ENCODE measurements at regions not wholly inside any gene's neighbourhood (a gene's known extent, or its start where the extent isn't known, plus 50 kb on each side); places are given as distances from the start of the nearest gene placed in this dataset.
"Not testable (repeated sequence)": the region's sequence is repeated elsewhere in the genome, so short reads cannot be mapped to it uniquely, and the experiment has no call there.

GRCh38 chr18:64402636-64403035 is 253.7 kb upstream of the LINC00305 start:
- no peak for DNase-seq (ENCODE audit: extremely low spot score)
- no peak overlapping the region for H3K27ac ChIP-seq (ENCODE audit: low read depth)
- WGBS, result 56% methylated on average over 1 of the region's 1 CpG
- H3K4me3 ChIP-seq (ENCODE audit: low read depth, low read length), result no peak overlapping the region
- H3K4me1 ChIP-seq (ENCODE audit: insufficient read depth), result no peaks in the 10 kb centered on the region
- H3K36me3 ChIP-seq (ENCODE audit: insufficient read depth), result no peaks in the 10 kb centered on the region

- Histone ChIP-seq H3K4me1 (ENCODE audit: insufficient read depth) (no peaks in the 10 kb centered on the region), H3K27ac (ENCODE audit: low read depth) (no peak overlapping the region), H3K4me3 (ENCODE audit: low read depth, low read length) (no peak overlapping the region), H3K36me3 (ENCODE audit: insufficient read depth) (no peaks in the 10 kb centered on the region)
- 69% methylated on average over 1 of the region's 1 CpG for WGBS
- no peak for DNase-seq (ENCODE audit: extremely low spot score)
These were observed 252.6 kb upstream of the LINC00305 start for GRCh38 chr18:64401268-64402060.

GRCh38 chr18:64399566-64399965 is 250.7 kb upstream of the LINC00305 start:
- Histone ChIP-seq H3K4me3 (ENCODE audit: low read depth, low read length) (no peak overlapping the region), H3K4me1 (ENCODE audit: insufficient read depth) (no peaks in the 10 kb centered on the region), H3K27ac (ENCODE audit: low read depth) (no peak overlapping the region), H3K36me3 (ENCODE audit: insufficient read depth) (no peaks in the 10 kb centered on the region)
- DNase-seq (ENCODE audit: extremely low spot score), result no peak
- WGBS, result 74% methylated on average over 3 of the region's 3 CpGs

GRCh38 chr18:64398320-64398719 is 249.4 kb upstream of the LINC00305 start:
- Histone ChIP-seq H3K4me3 (ENCODE audit: low read depth, low read length) (no peak overlapping the region), H3K27ac (ENCODE audit: low read depth) (no peak overlapping the region), H3K4me1 (ENCODE audit: insufficient read depth) (no peaks in the 10 kb centered on the region), H3K36me3 (ENCODE audit: insufficient read depth) (no peaks in the 10 kb centered on the region)
- no peak for DNase-seq (ENCODE audit: extremely low spot score)
- 71% methylated on average over 1 of the region's 1 CpG for WGBS

GRCh38 chr18:64392202-64392601 is 243.3 kb upstream of the LINC00305 start:
- 32% methylated on average over 1 of the region's 1 CpG for WGBS
- no peaks in the 10 kb centered on the region for H3K36me3 ChIP-seq (ENCODE audit: insufficient read depth)

GRCh38 chr18:64384101-64384500 is 235.2 kb upstream of the LINC00305 start:
- no peak for DNase-seq (ENCODE audit: extremely low spot score)
- no peaks in the 10 kb centered on the region for H3K36me3 ChIP-seq (ENCODE audit: insufficient read depth)
- H3K27ac ChIP-seq (ENCODE audit: low read depth), result no peak overlapping the region
- no peak overlapping the region for H3K4me3 ChIP-seq (ENCODE audit: low read depth, low read length)
- no peaks in the 10 kb centered on the region for H3K4me1 ChIP-seq (ENCODE audit: insufficient read depth)
- WGBS, result 56% methylated on average over 1 of the region's 1 CpG

More at GRCh38 chr18:64392202-64392601, 243.3 kb upstream of the LINC00305 start:
- no peak overlapping the region for H3K4me3 ChIP-seq (ENCODE audit: low read depth, low read length)
- no peak overlapping the region for H3K27ac ChIP-seq (ENCODE audit: low read depth)
- no peaks in the 10 kb centered on the region for H3K4me1 ChIP-seq (ENCODE audit: insufficient read depth)
- no peak for DNase-seq (ENCODE audit: extremely low spot score)

- DNase-seq (ENCODE audit: extremely low spot score), result no peak
- Histone ChIP-seq H3K27ac (ENCODE audit: low read depth) (no peak overlapping the region), H3K4me1 (ENCODE audit: insufficient read depth) (no peaks in the 10 kb centered on the region), H3K36me3 (ENCODE audit: insufficient read depth) (no peaks in the 10 kb centered on the region), H3K4me3 (ENCODE audit: low read depth, low read length) (no peak overlapping the region)
- WGBS, result 64% methylated on average over 1 of the region's 1 CpG
These were observed 231.2 kb upstream of the LINC00305 start for GRCh38 chr18:64380117-64380516.

GRCh38 chr18:64379662-64380061 is 230.8 kb upstream of the LINC00305 start:
- DNase-seq (ENCODE audit: extremely low spot score), result no peak
- no peaks in the 10 kb centered on the region for H3K4me1 ChIP-seq (ENCODE audit: insufficient read depth)
- 92% methylated on average over 1 of the region's 1 CpG for WGBS
- no peaks in the 10 kb centered on the region for H3K36me3 ChIP-seq (ENCODE audit: insufficient read depth)
- no peak overlapping the region for H3K4me3 ChIP-seq (ENCODE audit: low read depth, low read length)
- no peak overlapping the region for H3K27ac ChIP-seq (ENCODE audit: low read depth)

- Histone ChIP-seq H3K4me1 (ENCODE audit: insufficient read depth) (no peaks in the 10 kb centered on the region), H3K36me3 (ENCODE audit: insufficient read depth) (no peaks in the 10 kb centered on the region), H3K4me3 (ENCODE audit: low read depth, low read length) (no peak overlapping the region), H3K27ac (ENCODE audit: low read depth) (no peak overlapping the region)
- WGBS, result 78% methylated on average over 4 of the region's 4 CpGs
- DNase-seq (ENCODE audit: extremely low spot score), result no peak
These were observed 228.6 kb upstream of the LINC00305 start for GRCh38 chr18:64377446-64377845.

- no peak for DNase-seq (ENCODE audit: extremely low spot score)
- H3K4me3 ChIP-seq (ENCODE audit: low read depth, low read length), result no peak overlapping the region
- H3K36me3 ChIP-seq (ENCODE audit: insufficient read depth), result no peaks in the 10 kb centered on the region
- WGBS, result 72% methylated on average over 2 of the region's 2 CpGs
- no peaks in the 10 kb centered on the region for H3K4me1 ChIP-seq (ENCODE audit: insufficient read depth)
- H3K27ac ChIP-seq (ENCODE audit: low read depth), result no peak overlapping the region
These were observed 224.0 kb upstream of the LINC00305 start for GRCh38 chr18:64372850-64373249.

- WGBS, result 34% methylated on average over 6 of the region's 8 CpGs
These were observed 221.0 kb upstream of the LINC00305 start for GRCh38 chr18:64369830-64370440.

GRCh38 chr18:64365106-64365505 is 216.2 kb upstream of the LINC00305 start:
- WGBS, result 59% methylated on average over 4 of the region's 4 CpGs
- Histone ChIP-seq H3K4me3 (ENCODE audit: low read depth, low read length) (no peak overlapping the region), H3K27ac (ENCODE audit: low read depth) (no peak overlapping the region), H3K36me3 (ENCODE audit: insufficient read depth) (no peaks in the 10 kb centered on the region), H3K4me1 (ENCODE audit: insufficient read depth) (no peaks in the 10 kb centered on the region)
- no peak for DNase-seq (ENCODE audit: extremely low spot score)

More at GRCh38 chr18:64369830-64370440, 221.0 kb upstream of the LINC00305 start:
- not testable (repeated sequence) for H3K4me3 ChIP-seq (ENCODE audit: low read depth, low read length); H3K4me1 ChIP-seq (ENCODE audit: insufficient read depth); DNase-seq (ENCODE audit: extremely low spot score); H3K27ac ChIP-seq (ENCODE audit: low read depth); H3K36me3 ChIP-seq (ENCODE audit: insufficient read depth)

- Histone ChIP-seq H3K4me3 (ENCODE audit: low read depth, low read length) (no peak overlapping the region), H3K36me3 (ENCODE audit: insufficient read depth) (no peaks in the 10 kb centered on the region), H3K4me1 (ENCODE audit: insufficient read depth) (no peaks in the 10 kb centered on the region), H3K27ac (ENCODE audit: low read depth) (no peak overlapping the region)
- no peak for DNase-seq (ENCODE audit: extremely low spot score)
- WGBS, result 94% methylated on average over 3 of the region's 3 CpGs
These were observed 188.8 kb upstream of the LINC00305 start for GRCh38 chr18:64337673-64338072.

GRCh38 chr18:64337018-64337417 is 188.1 kb upstream of the LINC00305 start:
- no peak for DNase-seq (ENCODE audit: extremely low spot score)
- Histone ChIP-seq H3K4me3 (ENCODE audit: low read depth, low read length) (no peak overlapping the region), H3K36me3 (ENCODE audit: insufficient read depth) (no peaks in the 10 kb centered on the region), H3K4me1 (ENCODE audit: insufficient read depth) (no peaks in the 10 kb centered on the region), H3K27ac (ENCODE audit: low read depth) (no peak overlapping the region)
- 41% methylated on average over 2 of the region's 2 CpGs for WGBS
